ENCODE measurements at regions not wholly inside any gene's neighbourhood (a gene's known extent, or its start where the extent isn't known, plus 50 kb on each side); places are given as distances from the start of the nearest gene placed in this dataset.
A peak's percentile ranks its signal among the peaks of the same experiment; 100 is the strongest.
"Not testable (repeated sequence)": the region's sequence is repeated elsewhere in the genome, so short reads cannot be mapped to it uniquely, and the experiment has no call there.

DNA sequence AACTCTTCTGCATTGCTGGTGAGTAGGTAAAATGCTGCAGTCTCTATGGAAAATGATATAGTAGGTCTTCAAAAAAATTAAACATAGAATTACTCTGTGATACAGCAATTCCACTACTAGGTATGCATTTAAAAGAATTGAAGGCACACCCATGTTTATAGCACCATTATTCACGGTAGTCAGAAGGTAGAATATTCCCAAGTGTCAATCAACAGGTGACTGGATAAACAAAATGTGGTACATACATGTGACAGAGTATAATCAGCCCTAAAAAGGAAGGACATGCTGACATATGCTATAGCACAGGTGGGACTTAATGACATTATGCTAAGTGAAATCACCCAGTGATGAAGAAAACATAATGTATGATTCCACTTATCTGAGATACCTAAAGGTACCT is 123.3 kb downstream of the CCER1 start:
- DNase-seq (ENCODE audit: low read depth in 3 of 3, low spot score in 2 of 3): no peak

DNA sequence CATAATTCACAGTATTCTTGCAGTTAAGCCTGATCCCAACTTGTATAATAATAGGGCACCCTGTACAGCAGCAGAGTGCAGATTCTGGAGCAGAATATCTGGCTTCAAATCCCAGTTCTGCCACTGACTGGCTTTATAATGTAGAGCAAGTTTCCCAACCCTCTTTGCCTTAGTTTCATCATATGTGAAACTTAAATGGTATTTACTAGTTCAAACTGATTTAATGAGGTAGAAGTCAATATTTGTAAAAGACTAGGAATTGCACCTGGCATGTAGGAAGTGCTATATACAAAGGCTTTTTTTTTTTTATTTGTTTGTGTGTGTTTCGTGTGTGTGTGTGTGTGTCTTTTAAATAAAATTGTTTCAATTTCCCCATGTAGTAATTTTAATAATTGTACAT is 125.9 kb downstream of the CCER1 start:
- DNase-seq (ENCODE audit: low read depth in 3 of 3, low spot score in 2 of 3): no peak

DNA sequence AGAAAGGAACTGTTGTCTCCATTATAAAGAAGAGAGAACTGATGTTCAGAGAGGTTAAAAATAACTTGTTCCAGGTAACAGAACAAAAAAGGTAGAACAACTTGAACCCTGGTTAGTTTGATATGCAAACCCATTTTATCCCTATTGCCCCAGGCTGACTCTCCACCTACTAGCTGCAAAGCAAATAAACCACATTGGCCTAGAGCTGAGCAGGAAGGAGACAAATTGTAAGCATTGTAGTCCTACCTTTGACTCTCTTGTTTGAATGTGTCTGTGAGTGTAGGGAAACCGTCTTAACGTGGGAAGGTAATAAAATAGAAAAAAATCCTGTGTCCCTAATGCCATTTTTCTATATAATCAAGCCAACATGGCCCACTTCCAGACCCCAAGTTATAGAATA is 126.4 kb downstream of the CCER1 start:
- no peak for DNase-seq (ENCODE audit: low read depth in 3 of 3, low spot score in 2 of 3)

DNA sequence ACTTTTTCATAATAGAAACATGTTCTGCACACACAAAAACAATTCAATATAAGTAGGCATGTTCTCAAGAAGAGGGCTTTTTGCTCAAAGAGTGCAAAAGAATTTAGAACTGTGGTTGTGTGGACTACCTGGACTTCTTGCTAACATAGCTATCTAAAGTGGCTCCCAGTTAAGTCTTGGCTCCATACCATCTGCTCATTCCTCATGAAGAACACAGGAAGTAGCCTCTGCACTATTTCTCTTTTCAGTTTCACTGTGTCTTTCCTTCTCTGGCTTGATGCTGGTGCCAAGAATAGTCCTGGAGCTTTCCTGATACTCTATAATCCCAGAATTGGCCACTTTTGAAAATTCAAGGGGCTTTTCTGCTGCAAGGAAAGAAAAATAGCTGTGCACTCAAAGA is 127.4 kb downstream of the CCER1 start:
- DNase-seq (ENCODE audit: low read depth in 3 of 3, low spot score in 2 of 3): no peak

DNA sequence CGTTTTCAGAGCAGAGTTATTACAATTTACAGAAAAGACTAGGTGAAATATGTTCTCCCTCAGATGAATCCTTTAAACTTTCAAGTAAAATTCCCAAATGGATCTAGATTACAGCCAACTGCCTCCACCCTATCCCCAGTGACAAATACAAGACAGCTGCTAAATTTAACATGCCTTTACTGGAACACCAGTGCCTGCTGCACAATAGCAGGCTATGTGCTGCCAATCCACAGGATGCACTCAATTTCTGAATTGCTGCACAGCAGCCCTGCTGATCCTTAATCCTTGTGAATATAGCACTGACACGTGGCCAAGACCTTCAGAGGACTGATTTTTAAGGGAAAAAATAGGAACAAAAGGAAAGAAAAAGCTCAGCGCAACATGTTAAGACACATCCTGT is 128.9 kb downstream of the CCER1 start:
- DNase-seq (ENCODE audit: low read depth in 3 of 3, low spot score in 2 of 3): no peak

DNA sequence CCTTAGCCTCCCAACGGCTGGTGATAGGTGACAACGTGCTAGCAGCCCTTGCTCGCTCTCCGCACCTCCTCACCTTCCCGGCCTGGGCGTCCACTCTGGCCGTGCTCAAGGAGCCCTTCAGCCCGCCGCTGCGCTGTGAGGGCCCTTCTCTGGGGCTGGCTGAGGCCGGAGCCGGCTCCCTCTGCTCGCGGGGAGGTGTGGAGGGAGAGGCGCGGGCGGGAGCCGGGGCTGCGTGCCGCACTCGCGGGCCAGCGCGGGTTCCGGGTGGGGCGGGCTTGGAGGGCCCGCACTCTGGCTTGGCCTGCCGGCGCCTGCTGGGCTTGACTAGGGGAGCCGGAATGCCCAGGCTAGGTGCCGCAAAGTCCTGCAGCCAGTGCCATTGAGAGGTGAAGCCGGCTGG is 131.1 kb downstream of the CCER1 start:
- DNase-seq (ENCODE audit: low read depth in 3 of 3, low spot score in 2 of 3): no peak

DNA sequence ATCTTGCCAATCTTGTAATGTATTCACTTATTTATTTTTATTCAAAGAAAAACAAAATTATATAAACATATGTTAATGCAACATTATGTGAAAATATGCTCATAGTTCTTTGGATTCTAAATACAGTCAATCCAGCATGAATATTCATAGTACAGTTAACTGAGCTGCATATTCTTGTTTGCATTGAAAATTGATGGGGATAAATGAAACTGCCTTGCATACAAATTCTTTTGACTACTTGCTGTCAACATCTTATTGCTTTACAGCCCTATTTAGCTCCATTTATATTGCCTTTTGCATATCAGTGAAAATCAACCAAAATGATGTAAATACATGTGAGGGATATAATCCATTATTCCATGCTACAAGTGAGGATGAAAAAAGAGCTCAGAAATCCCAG is 135.3 kb downstream of the CCER1 start:
- DNase-seq (ENCODE audit: low read depth in 3 of 3, low spot score in 2 of 3): no peak

DNA sequence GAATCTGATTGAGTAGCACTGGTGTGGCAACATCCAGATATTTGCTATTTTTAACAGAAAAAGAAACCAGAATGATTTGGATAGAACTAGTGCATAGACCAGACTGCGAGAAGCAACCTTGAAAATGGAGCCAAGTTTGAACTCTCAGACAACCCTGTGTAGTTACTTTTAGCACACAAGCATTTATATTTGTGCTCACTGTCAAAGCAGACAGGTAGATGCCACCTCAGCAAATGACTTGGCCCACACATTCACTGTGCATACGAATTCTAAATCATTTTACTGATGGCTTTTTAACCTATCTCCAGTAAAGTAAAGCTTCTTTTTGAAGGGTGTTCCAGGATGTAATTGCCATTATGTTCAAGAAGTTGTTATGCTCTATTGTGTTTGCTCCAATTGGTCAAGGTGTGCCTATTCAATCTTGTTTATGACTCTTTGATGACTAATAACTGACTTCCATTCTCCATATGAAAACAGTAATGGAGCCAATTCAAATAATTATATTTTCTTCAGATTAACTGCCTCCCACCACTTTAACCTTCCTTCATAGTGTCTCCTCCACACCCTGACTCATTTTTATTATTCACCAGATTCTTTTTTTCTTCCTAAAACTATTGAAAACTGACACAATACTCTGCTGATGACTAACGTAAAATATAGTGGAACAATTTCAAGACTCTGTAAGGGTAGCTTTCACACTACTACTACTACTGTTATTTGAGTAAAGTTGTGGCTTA is 138.5 kb downstream of the CCER1 start:
- no peak for DNase-seq (ENCODE audit: low read depth in 3 of 3, low spot score in 2 of 3)

DNA sequence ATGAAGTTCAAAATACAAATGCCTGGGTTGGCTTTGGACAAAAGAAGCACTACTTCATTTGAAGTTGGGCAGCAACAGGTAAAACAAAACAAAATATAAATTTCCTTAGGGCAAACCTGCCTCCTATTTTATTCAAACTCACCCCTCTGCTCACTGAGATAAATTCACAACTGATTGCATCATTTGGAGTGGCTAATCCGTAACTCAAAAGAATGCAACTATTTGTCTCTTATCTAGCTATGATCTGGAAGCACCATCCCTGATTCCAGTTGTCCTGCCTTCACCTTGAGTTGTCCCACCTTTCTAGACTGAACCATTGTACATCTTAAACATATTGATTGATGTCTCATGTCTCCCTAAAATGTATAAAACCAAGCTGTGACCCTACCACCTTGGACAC is 145.0 kb downstream of the CCER1 start:
- DNase-seq (ENCODE audit: low read depth in 3 of 3, low spot score in 2 of 3): no peak

DNA sequence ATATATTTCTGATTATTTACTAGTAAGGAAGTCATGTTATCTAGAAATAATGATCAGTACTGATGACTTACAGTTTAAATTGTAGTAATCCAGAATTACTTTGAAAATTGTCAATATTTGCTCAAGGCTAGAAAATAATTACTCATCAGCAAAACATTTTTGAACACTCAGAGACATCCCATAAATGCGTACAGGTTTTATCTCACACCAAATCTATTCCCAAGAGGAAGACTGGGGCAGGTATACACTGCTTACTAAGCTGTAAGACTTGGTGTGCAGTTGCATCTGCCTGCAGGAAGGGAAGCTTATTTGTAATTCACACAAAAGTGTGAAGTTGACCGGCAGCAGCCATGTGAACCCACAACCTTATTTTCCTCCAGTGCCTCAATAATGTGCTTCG is 146.4 kb downstream of the CCER1 start:
- DNase-seq (ENCODE audit: low read depth in 3 of 3, low spot score in 2 of 3): no peak

DNA sequence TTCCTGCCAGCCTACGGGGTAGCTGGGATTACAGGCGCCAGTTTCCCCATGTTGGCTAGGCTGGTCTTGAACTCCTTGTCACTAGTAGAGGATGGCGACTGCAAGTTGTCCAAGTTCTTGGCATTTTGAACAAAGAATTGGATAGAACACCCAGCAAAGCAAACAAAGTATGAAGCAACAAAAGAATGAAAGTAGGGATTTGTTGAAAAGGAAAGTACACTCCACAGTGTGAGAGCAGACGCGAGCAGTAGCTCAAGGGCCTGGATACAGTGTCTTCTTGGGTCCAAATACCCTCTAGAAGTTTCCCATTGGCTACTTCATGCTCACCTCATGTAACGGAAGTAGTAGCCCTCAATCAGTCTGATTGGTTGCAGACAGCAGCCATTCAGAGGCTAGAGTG is 152.2 kb downstream of the CCER1 start:
- DNase-seq (ENCODE audit: low read depth in 3 of 3, low spot score in 2 of 3): no peak

DNA sequence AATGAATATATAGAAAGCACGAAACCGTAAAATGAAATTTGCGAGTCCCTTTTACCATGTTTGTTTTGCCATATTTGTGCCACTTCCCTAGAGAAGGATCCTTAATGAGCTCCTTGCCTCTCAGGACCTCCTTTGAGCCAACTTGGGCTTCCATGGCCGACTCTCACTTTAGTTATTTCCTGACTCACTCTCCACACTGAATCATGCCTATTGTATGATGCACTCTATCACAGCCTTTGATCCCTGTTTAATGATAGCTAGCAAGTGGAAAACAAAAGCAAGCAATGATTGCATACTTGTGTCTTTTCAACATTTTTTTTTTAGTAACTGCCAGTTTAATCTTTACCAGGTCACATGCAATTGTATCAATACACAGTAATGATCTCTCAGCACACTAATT is 153.2 kb downstream of the CCER1 start:
- DNase-seq (ENCODE audit: low read depth in 3 of 3, low spot score in 2 of 3): no peak

DNA sequence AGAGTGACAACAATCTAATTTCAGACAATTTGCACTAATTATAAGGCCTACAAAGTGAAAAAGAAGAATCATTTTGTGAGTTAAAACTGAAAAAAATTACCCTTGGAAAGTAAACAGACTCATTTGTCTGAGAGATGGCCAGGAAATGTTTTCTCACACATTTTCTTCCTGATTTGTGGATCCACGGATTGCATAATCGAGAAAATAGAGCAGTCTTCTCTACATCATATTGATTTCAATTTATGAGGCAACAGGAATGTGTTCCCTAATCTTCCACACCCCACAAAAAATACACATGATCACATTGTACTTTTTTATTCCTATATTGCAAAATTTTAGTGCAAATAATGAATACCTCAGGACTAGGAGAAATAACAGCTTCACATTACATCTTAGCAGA is 160.8 kb downstream of the CCER1 start:
- no peak for DNase-seq (ENCODE audit: low read depth in 3 of 3, low spot score in 2 of 3)

DNA sequence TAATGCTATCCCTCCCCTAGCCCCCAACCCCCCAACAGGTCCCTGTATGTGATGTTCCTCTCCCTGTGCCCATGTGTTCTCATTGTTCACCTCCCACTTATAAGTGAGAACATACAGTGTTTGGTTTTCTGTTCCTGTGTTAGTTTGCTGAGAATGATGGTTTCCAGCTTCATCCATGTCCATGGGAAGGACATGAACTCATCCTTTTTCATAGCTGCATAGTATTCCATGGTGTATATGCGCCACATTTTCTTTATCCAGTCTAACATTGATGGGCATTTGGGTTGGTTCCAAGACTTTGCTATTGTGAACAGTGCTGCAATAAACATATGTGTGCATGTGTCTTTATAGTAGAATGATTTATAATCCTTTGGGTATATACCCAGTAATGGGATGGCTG is 162.3 kb downstream of the CCER1 start:
- DNase-seq (ENCODE audit: low read depth in 3 of 3, low spot score in 2 of 3): not testable (repeated sequence)

DNA sequence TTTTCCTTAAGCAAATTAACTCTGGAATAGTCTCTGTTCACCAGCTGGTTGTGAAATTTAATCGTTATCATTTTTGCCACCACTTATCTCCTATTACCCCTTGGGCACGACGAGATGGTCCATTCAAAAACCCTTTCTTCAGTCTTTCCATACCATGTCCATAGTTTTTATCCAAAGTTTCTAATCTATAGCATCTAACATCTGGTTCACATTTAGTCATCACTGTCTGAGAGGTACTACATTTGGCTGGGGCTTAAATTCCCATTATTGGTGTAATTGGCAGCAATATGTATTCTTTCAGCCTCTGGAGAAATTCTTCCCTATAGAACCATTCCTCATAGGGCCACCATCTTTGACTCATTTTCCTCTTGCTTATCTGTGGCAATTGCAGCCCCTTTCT is 163.5 kb downstream of the CCER1 start:
- DNase-seq (ENCODE audit: low read depth in 3 of 3, low spot score in 2 of 3): no peak

DNA sequence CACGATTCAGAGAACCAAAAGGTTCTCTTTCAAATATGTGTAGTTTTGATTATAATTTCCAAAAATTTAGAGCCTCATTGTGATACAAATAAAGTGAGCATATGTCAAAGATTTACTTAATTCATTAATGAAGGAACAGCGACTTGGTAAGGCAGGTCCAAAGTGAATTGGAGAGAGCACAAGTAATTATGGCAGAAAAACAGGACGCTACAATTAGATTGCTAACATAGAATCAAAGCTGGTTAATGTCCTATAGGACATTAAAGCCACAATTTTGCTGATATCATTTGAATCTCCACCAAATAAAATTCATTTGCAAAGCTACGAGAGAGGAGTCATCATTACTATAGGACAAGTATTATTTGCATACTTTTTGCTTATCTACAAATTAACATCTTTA is 164.2 kb downstream of the CCER1 start:
- no peak for DNase-seq (ENCODE audit: low read depth in 3 of 3, low spot score in 2 of 3)

DNA sequence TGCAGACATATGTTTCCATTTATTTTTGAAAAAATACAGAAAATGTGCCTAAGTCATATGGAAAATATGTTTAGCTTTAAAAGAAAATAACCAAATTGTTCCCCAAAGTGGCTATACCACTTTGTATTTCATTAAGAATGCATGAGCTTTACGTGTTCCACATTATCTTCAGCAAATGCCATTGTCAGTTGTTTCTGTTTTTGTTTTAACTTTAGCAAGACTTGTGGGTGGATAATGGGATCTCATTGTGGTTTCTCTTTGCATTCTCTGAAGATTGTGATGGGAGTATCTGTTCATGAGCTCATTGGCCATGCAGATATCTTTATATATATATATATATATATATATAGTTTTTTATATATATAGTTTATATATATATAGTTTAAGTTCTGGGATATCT is 181.5 kb downstream of the CCER1 start:
- DNase-seq (ENCODE audit: low read depth in 3 of 3, low spot score in 2 of 3): no peak

DNA sequence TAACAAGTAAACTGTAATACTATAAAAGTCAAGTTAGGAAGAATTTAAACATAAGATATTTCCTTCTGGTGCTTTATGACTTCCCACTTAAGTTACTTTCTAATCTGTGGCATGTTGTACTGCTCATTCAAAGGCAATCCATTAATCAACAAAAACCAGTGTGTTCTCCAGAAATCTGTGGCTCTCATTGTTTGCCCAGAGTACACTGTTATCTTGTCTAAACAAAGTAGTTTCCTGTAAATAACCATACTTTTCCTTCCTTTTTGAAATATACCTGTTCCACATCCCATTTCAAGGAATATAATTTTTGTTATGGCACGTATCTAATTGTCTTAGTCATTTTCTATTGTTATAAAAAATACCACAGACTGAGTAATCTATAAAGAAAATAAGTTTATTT is 184.1 kb downstream of the CCER1 start:
- DNase-seq (ENCODE audit: low read depth in 3 of 3, low spot score in 2 of 3): no peak

DNA sequence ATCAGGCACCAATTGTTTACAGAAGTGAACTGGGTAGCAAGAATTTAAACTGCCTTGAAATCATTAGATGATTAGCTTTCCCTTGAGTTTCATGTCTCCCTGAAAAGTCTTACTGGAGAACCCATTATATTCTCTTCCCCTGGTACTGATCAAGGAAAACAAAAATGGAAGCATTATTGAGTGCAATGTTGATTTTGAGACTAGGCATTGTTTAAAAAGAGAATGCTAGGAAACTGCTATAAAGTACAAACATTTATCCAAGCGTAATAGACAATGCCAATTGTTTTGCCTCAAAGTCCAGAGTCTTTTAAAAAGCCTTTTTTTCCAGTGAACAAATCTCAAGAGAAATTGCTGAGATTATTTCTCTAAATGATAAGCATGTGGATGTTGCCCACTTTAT is 197.0 kb downstream of the CCER1 start:
- DNase-seq (ENCODE audit: low read depth in 3 of 3, low spot score in 2 of 3): no peak

DNA sequence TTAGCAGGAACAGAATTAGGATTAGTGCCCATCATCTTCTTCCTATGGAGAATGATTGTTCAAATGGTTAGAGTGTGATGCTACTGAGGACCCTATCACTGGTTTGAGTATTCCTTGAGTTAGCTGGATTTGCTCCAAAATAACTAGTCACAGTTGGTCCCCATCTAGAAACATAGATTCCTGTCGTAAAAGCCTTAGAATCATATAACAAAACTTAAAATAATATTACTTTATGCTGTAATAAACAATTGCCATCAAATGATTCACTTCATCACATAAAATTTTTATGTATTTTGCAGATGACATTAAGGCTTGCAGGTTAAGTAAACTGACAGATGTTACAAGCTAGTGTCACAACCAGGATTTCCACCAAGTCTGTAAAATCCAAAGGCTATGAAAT is 209.8 kb downstream of the CCER1 start:
- DNase-seq (ENCODE audit: low read depth in 3 of 3, low spot score in 2 of 3): peak in 2 of 3 donors; percentile 8 to 23

DNA sequence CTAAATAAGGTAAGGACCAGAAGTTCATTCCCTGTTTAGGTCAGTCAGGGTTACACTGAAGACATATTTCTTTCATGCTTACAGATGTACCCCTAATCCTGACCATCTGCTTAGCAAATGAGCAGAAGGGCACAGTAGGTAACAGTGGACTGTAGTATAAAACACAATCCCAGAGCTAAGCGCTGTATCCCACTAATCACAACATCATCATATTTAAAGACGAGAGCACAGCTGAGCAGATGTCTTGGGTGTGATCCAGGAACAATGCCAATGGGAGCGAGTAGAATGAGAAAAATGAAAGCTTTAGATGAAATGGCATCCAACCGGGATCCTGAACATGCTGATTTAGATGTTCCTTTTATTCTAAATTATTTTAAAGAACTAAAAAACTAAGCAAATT is 213.4 kb downstream of the CCER1 start:
- DNase-seq (ENCODE audit: low read depth in 3 of 3, low spot score in 2 of 3): no peak

DNA sequence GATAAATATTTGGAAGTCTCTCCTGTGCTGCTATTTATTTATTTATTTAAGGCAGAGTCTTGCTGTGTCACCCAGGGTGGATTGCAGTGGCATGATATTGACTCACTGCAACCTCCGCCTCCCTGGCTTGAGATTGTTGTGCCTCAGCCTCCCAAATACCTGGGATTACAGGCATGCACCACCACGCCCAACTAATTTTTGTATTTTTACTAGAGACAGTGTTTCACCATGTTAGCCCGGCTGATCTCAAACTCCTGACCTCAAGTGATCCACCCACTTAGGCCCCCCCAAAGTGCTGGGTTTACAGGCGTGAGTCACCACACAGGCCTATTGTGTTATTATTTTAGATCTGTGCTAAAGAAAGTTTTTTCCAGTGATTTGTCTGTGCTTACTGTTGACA is 225.2 kb downstream of the CCER1 start:
- no peak for DNase-seq (ENCODE audit: low read depth in 3 of 3, low spot score in 2 of 3)

DNA sequence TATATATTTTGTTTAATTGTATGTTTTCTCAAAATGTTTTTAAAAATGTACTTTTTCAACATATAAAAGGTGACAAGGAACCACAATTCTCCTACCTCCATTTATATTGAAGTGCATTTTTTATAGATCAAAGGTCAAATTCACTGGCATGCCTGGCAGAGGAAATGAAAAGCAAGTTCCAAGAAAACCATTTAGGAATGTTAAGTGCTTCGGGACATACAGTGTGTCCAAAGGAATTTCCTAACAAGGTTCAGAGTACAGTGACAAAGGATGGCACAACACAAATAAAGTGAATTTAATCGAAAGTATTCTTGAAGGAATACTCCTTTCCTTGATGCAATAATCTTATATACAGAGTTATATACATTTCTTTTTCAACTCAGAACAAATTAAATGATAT is 242.3 kb downstream of the CCER1 start:
- no peak for DNase-seq (ENCODE audit: low read depth in 3 of 3, low spot score in 2 of 3)

Data from right renal cortex interstitium (tissue), 3 donors.